HEK293T (cell line): ENCODE measurements at regions not wholly inside any gene's neighbourhood (a gene's known extent, or its start where the extent isn't known, plus 50 kb on each side); places are given as distances from the start of the nearest gene placed in this dataset.

Experiments
- ARNT ChIP-seq: fragments of 450-650 bp; IDR thresholded peaks from 2 replicates; pipeline ENCODE4 v1.6.1; 2017; ENCODE audit warnings: mild to moderate bottlenecking
- CTBP1 ChIP-seq: fragments of 450-650 bp; IDR thresholded peaks from 2 replicates; pipeline ENCODE4 v1.6.1; 2016; ENCODE audit warnings: borderline replicate concordance
- FOXK2 ChIP-seq: fragments of 450-650 bp; IDR thresholded peaks from 2 replicates; pipeline ENCODE4 v1.6.1; 2016; ENCODE audit warnings: mild to moderate bottlenecking
- FOXM1 ChIP-seq: fragments of 450-650 bp; IDR thresholded peaks from 2 replicates; pipeline ENCODE4 v1.6.1; 2017; ENCODE audit warnings: mild to moderate bottlenecking, borderline replicate concordance
- HDGF ChIP-seq: fragments of 450-650 bp; IDR thresholded peaks from 2 replicates; pipeline ENCODE4 v1.6.1; 2017; ENCODE audit warnings: antibody characterized with exemption, borderline replicate concordance
- PKNOX1 ChIP-seq: fragments of 450-650 bp; IDR thresholded peaks from 2 replicates; pipeline ENCODE4 v1.6.1; 2016
- SP1 ChIP-seq: fragments of 450-650 bp; IDR thresholded peaks from 2 replicates; pipeline ENCODE4 v1.6.1; 2017
- SUZ12 ChIP-seq: fragments of 450-650 bp; IDR thresholded peaks from 2 replicates; pipeline ENCODE4 v1.6.1; 2016; ENCODE audit warnings: mild to moderate bottlenecking

GRCh38 chr3:159625594-159625993, 363.0 kb upstream of the IL12A start:
- TF ChIP-seq FOXK2, result no peak
- no peak for TF ChIP-seq FOXM1
- no peak for TF ChIP-seq SP1
- no peak for TF ChIP-seq PKNOX1
- no peak for TF ChIP-seq CTBP1
- no peak for TF ChIP-seq ARNT
- TF ChIP-seq HDGF, result no peak
- TF ChIP-seq SUZ12, result no peak
